DND-41 (cell line): ENCODE measurements at regions not wholly inside any gene's neighbourhood (a gene's known extent, or its start where the extent isn't known, plus 50 kb on each side); places are given as distances from the start of the nearest gene placed in this dataset.

Experiments used
- EZH2 ChIP-seq: IDR thresholded peaks from 3 replicates; pipeline ENCODE4 v1.6.1; 2012; ENCODE audit warnings: borderline replicate concordance, low read depth, mild to moderate bottlenecking, moderate library complexity, low read length, inconsistent platforms; ENCODE audit not compliant: severe bottlenecking
- TF ChIP-seq, protein P1 (sequence below): IDR thresholded peaks from 2 replicates; pipeline ENCODE4 v1.5.1; 2012; ENCODE audit warnings: borderline replicate concordance, low read length, moderate library complexity, mild to moderate bottlenecking; ENCODE audit not compliant: poor library complexity, severe bottlenecking; ENCODE audit errors: extremely low read depth

DNA sequence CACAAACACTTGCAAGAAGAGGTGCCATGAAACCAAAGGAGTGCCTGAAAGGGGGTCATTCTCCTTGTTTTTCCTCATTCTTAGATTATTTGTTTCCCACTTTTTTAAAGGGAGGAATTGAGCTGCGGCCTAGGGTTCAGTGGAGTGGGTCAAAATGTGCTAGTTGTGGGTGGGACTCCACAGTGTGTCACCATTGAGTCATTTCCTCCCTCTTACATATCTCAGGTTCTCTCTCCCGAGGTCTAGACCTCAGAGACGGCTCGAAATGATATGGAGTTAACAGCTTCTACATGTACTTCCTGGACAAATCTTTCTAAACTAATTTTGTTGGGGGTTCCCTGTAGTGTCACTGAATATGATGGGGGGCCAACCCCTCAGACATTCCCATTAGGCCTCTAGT lies 328.4 kb upstream of the SPANXN1 start:
- TF ChIP-seq, protein P1, sequence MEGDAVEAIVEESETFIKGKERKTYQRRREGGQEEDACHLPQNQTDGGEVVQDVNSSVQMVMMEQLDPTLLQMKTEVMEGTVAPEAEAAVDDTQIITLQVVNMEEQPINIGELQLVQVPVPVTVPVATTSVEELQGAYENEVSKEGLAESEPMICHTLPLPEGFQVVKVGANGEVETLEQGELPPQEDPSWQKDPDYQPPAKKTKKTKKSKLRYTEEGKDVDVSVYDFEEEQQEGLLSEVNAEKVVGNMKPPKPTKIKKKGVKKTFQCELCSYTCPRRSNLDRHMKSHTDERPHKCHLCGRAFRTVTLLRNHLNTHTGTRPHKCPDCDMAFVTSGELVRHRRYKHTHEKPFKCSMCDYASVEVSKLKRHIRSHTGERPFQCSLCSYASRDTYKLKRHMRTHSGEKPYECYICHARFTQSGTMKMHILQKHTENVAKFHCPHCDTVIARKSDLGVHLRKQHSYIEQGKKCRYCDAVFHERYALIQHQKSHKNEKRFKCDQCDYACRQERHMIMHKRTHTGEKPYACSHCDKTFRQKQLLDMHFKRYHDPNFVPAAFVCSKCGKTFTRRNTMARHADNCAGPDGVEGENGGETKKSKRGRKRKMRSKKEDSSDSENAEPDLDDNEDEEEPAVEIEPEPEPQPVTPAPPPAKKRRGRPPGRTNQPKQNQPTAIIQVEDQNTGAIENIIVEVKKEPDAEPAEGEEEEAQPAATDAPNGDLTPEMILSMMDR: no peak
- TF ChIP-seq EZH2: no peak
